NAMALWA (cell line): ENCODE measurements at regions not wholly inside any gene's neighbourhood (a gene's known extent, or its start where the extent isn't known, plus 50 kb on each side); places are given as distances from the start of the nearest gene placed in this dataset.

ENCODE experiments used
- DNase-seq: peaks from one replicate; pipeline ENCODE4 v3.0.0-alpha.2; 2015; ENCODE audit warnings: low spot score

GRCh38 chr17:77872199-77872598 lies 86.3 kb upstream of the TNRC6C start:
- DNase-seq = no peak

- no peak for DNase-seq
Measured at GRCh38 chr17:77872714-77873499, 85.6 kb upstream of the TNRC6C start.

- DNase-seq = no peak
Measured at GRCh38 chr17:77873500-77874302, 84.8 kb upstream of the TNRC6C start.

- no peak for DNase-seq
Measured at GRCh38 chr17:77874303-77875050, 84.0 kb upstream of the TNRC6C start.

GRCh38 chr17:77875051-77875780 lies 83.3 kb upstream of the TNRC6C start:
- DNase-seq = no peak

- peak; percentile 64 for DNase-seq
Measured at GRCh38 chr17:77875881-77876509, 82.5 kb upstream of the TNRC6C start.

GRCh38 chr17:77877036-77877435 lies 81.5 kb upstream of the TNRC6C start:
- DNase-seq = no peak

- no peak for DNase-seq
Measured at GRCh38 chr17:77877646-77878355, 80.7 kb upstream of the TNRC6C start.

- no peak for DNase-seq
Measured at GRCh38 chr17:77879226-77879895, 79.1 kb upstream of the TNRC6C start.

GRCh38 chr17:77879896-77880280 lies 78.6 kb upstream of the TNRC6C start:
- DNase-seq = no peak

GRCh38 chr17:77880711-77881450 lies 77.6 kb upstream of the TNRC6C start:
- no peak for DNase-seq

GRCh38 chr17:77881545-77881944 lies 77.0 kb upstream of the TNRC6C start:
- peak; percentile 90 for DNase-seq

- DNase-seq = no peak
Measured at GRCh38 chr17:77882040-77882439, 76.5 kb upstream of the TNRC6C start.

- peak; percentile 78 for DNase-seq
Measured at GRCh38 chr17:77882481-77883212, 75.9 kb upstream of the TNRC6C start.

GRCh38 chr17:77883213-77883650 lies 75.3 kb upstream of the TNRC6C start:
- DNase-seq = no peak

GRCh38 chr17:77884019-77884418 lies 74.5 kb upstream of the TNRC6C start:
- DNase-seq = no peak

- DNase-seq = no peak
Measured at GRCh38 chr17:77884967-77885641, 73.4 kb upstream of the TNRC6C start.
